GM18517 (cell line): ENCODE measurements at regions not wholly inside any gene's neighbourhood (a gene's known extent, or its start where the extent isn't known, plus 50 kb on each side); places are given as distances from the start of the nearest gene placed in this dataset.
"Not testable (repeated sequence)": the region's sequence is repeated elsewhere in the genome, so short reads cannot be mapped to it uniquely, and the experiment has no call there.

Experiments used
- ATAC-seq: cut with Tn5 transposase; IDR thresholded peaks from one replicate; pipeline ENCODE4 v1.9.1; 2021; ENCODE audit warnings: mild to moderate bottlenecking, moderate library complexity; ENCODE audit not compliant: unreplicated experiment

DNA sequence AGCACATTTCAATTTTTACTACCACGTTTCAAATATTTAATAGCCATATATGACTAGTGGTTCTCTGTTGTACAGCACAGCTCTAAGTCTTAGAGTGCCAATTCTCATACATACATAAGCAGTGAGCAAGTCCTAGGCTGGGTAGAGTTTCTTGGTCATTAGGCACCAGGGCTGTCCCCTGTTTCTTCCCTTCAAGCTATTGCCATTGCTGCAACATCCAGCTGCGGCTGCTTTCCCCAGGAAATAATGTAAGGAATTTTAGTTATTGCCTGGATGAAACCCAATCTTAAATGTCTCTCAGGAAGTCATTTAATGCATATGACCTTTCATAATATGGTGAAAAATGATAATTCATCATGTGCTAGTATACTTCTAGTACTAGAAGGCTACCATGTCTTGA lies 74.1 kb upstream of the PPP3CA start:
- ATAC-seq = no peak

GRCh38 chr4:101420661-101421060 lies 73.3 kb upstream of the PPP3CA start:
- no peak for ATAC-seq

- ATAC-seq = peak; percentile 88
These were observed 72.2 kb upstream of the PPP3CA start for GRCh38 chr4:101419336-101420135.

DNA sequence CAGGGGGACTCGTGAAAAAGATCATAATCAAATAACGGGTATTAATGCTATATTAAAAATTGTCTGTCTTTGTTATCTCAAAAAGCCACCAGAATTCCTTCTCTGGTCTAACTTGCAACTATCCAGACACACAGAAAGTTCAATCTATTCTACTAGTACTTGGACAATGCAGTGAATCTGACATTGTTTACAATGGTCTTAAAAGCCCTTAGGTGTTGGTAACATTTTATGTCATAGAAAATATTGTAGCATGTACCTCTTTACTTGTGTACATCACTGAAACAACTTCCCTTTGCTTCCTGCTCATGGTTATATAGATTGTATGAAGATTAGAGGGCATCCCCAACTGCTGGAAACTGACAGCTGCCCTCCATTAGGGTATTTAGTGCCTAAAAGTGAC lies 71.1 kb upstream of the PPP3CA start:
- no peak for ATAC-seq

DNA sequence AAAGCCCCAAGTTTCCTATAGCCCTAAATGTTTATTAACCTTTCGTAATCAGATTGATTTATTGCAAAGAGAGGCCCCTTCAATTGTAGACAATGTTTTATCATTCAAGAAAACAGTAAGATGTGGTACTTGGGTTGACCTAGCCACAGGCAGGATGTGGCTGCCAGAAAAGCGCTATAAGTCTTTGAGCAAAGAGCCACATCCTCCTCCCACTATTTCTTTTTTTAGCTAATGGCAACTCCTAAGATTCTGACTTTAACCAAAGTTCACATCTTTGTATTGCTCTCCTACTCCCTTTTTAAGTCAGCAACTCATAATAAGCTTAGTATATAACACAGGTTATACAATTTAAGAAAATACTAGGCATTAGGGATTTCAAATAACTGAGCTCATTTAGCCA lies 70.7 kb upstream of the PPP3CA start:
- peak; percentile 66 for ATAC-seq

DNA sequence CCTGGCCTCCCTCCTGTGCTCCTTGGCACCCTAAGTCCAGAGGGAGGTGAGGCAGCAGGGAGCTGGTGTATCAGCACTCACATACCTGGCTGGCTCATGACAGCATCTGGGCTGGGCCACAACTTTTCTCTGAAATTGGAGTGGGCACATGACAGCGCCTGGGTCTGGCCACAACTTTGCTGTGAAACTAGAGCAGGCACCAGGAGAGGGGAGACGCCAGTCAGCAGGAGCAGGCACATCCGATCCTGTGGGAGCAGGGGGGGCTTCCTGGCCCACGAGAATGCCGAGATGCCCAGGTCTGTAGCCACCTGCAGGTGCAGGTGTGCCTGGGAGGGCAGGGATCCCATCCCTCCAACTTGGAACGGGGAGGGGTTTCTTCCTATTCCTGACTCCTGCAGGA lies 69.7 kb upstream of the PPP3CA start:
- no peak for ATAC-seq

GRCh38 chr4:101415962-101416361 lies 68.6 kb upstream of the PPP3CA start:
- ATAC-seq = no peak

- no peak for ATAC-seq
These were observed 67.2 kb upstream of the PPP3CA start for GRCh38 chr4:101414496-101414895.

DNA sequence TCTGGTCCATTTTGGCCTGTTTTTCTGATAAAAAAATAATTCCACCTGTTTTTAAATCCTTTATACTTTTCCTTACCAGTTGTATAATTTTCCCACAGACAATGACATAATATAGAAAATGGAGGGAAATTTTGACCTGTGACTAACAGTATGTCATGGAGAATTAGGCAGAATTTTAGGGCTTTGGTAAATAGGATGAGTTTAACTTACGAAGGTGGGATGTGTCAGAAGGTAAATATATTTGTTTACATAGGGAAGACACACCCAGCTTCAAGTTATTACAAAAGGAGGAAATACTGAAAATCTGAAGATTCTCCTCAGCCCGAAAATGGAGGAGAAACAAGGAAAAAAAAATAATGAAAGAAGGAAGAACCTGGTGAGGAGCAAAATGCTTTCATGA lies 64.6 kb upstream of the PPP3CA start:
- no peak for ATAC-seq

- not testable (repeated sequence) for ATAC-seq
These were observed 64.1 kb upstream of the PPP3CA start for GRCh38 chr4:101411281-101411910.

GRCh38 chr4:101400096-101400495 lies 52.8 kb upstream of the PPP3CA start:
- ATAC-seq = no peak

- no peak for ATAC-seq
These were observed 51.5 kb upstream of the PPP3CA start for GRCh38 chr4:101398807-101399206.
